ENCODE measurements at regions not wholly inside any gene's neighbourhood (a gene's known extent, or its start where the extent isn't known, plus 50 kb on each side); places are given as distances from the start of the nearest gene placed in this dataset.

GRCh38 chr7:36044101-36044892 is 108.8 kb upstream of the EEPD1 start:
- H3K9ac ChIP-seq (ENCODE audit: control insufficient read depth, insufficient read depth, low read length), result no peak overlapping the region
- no peaks in the 10 kb centered on the region for H3K36me3 ChIP-seq (ENCODE audit: control insufficient read depth in 2 of 2, insufficient read depth in 2 of 2, low read length in 1 of 2)
- H3K79me2 ChIP-seq (ENCODE audit: control insufficient read depth, insufficient read depth, low read length), result no peaks in the 10 kb centered on the region
- DNase-seq (ENCODE audit: low read depth, low spot score) (no peak), ATAC-seq (no peak), FAIRE-seq (no peak)
- intact Hi-C loops (cut with micrococcal nuclease; ENCODE audit: unreplicated experiment), result no loop called here
- ChIA-PET CTCF (interaction anchor here (0.5 kb wide), 1 partner anchor 441 kb away, joined by 3 read pairs; no protein-coding TSS in a partner anchor), POLR2A (interaction anchor here (0.6 to 1.1 kb wide), 2 partner anchors 11 to 242 kb away, joined by 3 to 5 read pairs; no protein-coding TSS in a partner anchor), RAD21 (ENCODE audit: unreplicated experiment) (no interaction called here), SMC1A (ENCODE audit: uncharacterized antibody, unreplicated experiment) (interaction anchor here (0.7 to 1.4 kb wide), 3 partner anchors 11 to 19 kb away, joined by 3 to 4 read pairs (median 4); no protein-coding TSS in a partner anchor)
- no peak overlapping the region for H3K4me2 ChIP-seq (ENCODE audit: control insufficient read depth, insufficient read depth)
- H2AFZ ChIP-seq (ENCODE audit: control insufficient read depth, low read depth, low read length), result no peak overlapping the region
- H3K27ac ChIP-seq (ENCODE audit: control insufficient read depth, insufficient read depth), result no peak overlapping the region
- in situ Hi-C loops (cut with MboI), result no loop called here
- WGBS (ENCODE audit: insufficient coverage, insufficient replicate concordance, low lambda C conversion rate, missing lambda C conversion rate), result 48% methylated on average over 6 of the region's 6 CpGs
- no peak overlapping the region for H3K4me3 ChIP-seq
- H4K20me1 ChIP-seq (ENCODE audit: control insufficient read depth, insufficient read depth), result no peaks in the 10 kb centered on the region
- TF ChIP-seq SMARCA5 (IDR thresholded peaks at IDR 0.05) (no peak), ZNF24 (IDR thresholded peaks at IDR 0.05) (peak; percentile 79), NBN (IDR thresholded peaks at IDR 0.05) (no peak)
- H3K4me1 ChIP-seq (ENCODE audit: control insufficient read depth, insufficient read depth, low read length), result no peaks in the 10 kb centered on the region
- BruUV-seq (replicated peaks), result no TSS peak
- no peaks in the 10 kb centered on the region for H3K27me3 ChIP-seq (replicated peaks in 1 of 2; ENCODE audit: control insufficient read depth in 2 of 2, insufficient read depth in 2 of 2, low read length in 1 of 2)
- no peaks in the 10 kb centered on the region for H3K9me3 ChIP-seq (replicated peaks; ENCODE audit: control insufficient read depth, insufficient read depth, low read length)

GRCh38 chr7:36045326-36045725 is 107.7 kb upstream of the EEPD1 start:
- intact Hi-C loops (cut with micrococcal nuclease; ENCODE audit: unreplicated experiment), result no loop called here
- no peak for ATAC-seq
- 58% methylated on average over 2 of the region's 2 CpGs for WGBS (ENCODE audit: insufficient coverage, insufficient replicate concordance, low lambda C conversion rate, missing lambda C conversion rate)

More at GRCh38 chr7:36045326-36045725, 107.7 kb upstream of the EEPD1 start:
- CTCF ChIA-PET, result interaction anchor here (1.1 kb wide), 1 partner anchor 16 kb away, joined by 3 read pairs; no protein-coding TSS in a partner anchor
- Histone ChIP-seq H3K27ac (ENCODE audit: control insufficient read depth, insufficient read depth) (no peak overlapping the region), H3K9me3 (replicated peaks; ENCODE audit: control insufficient read depth, insufficient read depth, low read length) (no peaks in the 10 kb centered on the region), H3K4me1 (ENCODE audit: control insufficient read depth, insufficient read depth, low read length) (no peaks in the 10 kb centered on the region), H3K27me3 (replicated peaks in 1 of 2; ENCODE audit: control insufficient read depth in 2 of 2, insufficient read depth in 2 of 2, low read length in 1 of 2) (no peaks in the 10 kb centered on the region), H3K36me3 (ENCODE audit: control insufficient read depth in 2 of 2, insufficient read depth in 2 of 2, low read length in 1 of 2) (no peaks in the 10 kb centered on the region), H3K9ac (ENCODE audit: control insufficient read depth, insufficient read depth, low read length) (no peak overlapping the region), H2AFZ (ENCODE audit: control insufficient read depth, low read depth, low read length) (no peak overlapping the region), H3K4me3 (no peak overlapping the region), H3K4me2 (ENCODE audit: control insufficient read depth, insufficient read depth) (no peak overlapping the region), H3K79me2 (ENCODE audit: control insufficient read depth, insufficient read depth, low read length) (no peaks in the 10 kb centered on the region), H4K20me1 (ENCODE audit: control insufficient read depth, insufficient read depth) (no peaks in the 10 kb centered on the region)
- in situ Hi-C loops (cut with MboI), result no loop called here
- SMC1A ChIA-PET (ENCODE audit: uncharacterized antibody, unreplicated experiment), result interaction anchor here (0.7 to 1.4 kb wide), 2 partner anchors 10 to 18 kb away, joined by 3 to 4 read pairs; no protein-coding TSS in a partner anchor
- POLR2A ChIA-PET, result interaction anchor here (1.1 kb wide), 1 partner anchor 10 kb away, joined by 3 read pairs; no protein-coding TSS in a partner anchor
- BruUV-seq (replicated peaks), result no TSS peak
- FAIRE-seq, result no peak
- no peak for DNase-seq (ENCODE audit: low read depth, low spot score)
- TF ChIP-seq SRF (IDR thresholded peaks at IDR 0.05; ENCODE audit: low read depth in 2 of 2, low read length in 2 of 2), result no peak
- no peak for TF ChIP-seq SREBF1 (IDR thresholded peaks at IDR 0.05; ENCODE audit: low read length)
- no peak for TF ChIP-seq EGR1 (IDR thresholded peaks at IDR 0.05; ENCODE audit: borderline replicate concordance in 1 of 2, low read depth in 2 of 2, low read length in 2 of 2)
- TF ChIP-seq PRDM15 (CRISPR knock-in tag; IDR thresholded peaks at IDR 0.05), result no peak
- TF ChIP-seq MTA3 (IDR thresholded peaks at IDR 0.05; ENCODE audit: borderline replicate concordance, low read length), result no peak
- RAD21 ChIA-PET (ENCODE audit: unreplicated experiment), result interaction anchor here (0.7 kb wide), 1 partner anchor 73 kb away, joined by 3 read pairs; no protein-coding TSS in a partner anchor
